HPDE6-E6E7 (cell line): ENCODE measurements at regions not wholly inside any gene's neighbourhood (a gene's known extent, or its start where the extent isn't known, plus 50 kb on each side); places are given as distances from the start of the nearest gene placed in this dataset.
A peak's percentile ranks its signal among the peaks of the same experiment; 100 is the strongest.

Source experiments
- DNase-seq: peaks from one replicate; pipeline ENCODE4 v3.0.0; 2011; ENCODE audit warnings: missing footprints; ENCODE audit errors: extremely low spot score

DNA sequence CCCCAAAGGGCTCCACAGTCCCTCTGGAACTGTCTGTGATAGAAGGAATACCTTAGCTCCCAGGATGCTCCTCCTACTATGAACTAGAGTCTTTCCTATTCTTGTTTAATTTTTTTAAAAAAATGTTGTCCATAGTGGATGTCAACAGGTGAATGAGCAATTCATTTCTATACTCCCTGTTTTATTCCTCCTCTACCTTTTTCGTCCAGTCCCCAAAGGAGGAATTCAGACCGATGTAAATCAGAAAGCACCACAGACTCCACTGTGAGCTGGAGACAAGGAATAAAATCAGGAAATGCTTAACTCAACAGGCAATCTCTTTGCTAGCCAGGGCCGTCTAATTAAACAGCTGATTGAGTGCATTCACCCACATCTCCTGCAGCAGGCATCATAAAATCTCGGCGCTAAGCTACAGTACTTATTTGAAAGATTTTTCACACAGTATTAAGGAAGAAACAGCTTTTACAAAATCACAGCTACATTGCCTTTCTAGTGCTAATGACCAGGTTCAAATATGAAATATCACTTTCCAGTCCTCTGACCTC lies 381.6 kb downstream of the SIPA1L2 start:
- DNase-seq, result no peak

DNA sequence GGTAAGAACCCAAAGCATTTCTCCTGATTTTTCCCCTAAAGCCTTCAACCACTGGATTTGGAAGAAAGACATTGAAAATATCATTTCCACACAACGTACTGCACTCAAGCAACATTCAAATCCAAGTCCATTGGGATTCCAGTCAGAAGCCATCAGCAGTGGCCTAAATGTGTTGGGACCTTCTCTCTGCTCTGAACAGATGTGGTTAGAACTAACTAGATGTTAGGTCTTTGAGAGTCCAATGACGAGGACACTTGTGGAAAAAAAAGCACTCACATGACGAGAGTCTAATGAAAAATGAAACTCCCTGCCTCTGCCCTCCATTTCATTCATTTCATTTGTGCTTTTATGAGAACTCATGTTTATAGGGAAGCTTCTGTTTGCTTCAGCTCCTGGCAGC lies 382.3 kb downstream of the SIPA1L2 start:
- DNase-seq, result no peak

DNA sequence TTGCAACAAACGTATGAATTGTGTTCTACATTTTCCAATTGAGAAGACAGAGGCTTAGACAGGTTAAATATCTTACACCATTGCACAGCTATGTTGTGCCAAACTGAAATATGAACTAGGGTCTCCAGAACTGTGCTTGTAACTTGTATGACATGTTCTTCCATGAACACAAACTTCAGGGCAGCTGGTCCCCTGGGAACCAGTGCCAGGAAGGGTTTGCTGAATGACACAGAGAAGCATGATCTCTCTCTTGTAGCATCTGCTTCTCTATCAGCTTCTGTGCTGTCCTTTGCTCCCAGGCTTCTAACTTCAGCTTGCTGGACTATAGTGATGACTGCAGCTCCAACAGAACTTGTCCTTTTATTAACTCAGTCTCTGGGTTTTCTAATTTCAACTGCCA lies 385.5 kb downstream of the SIPA1L2 start:
- no peak for DNase-seq

DNA sequence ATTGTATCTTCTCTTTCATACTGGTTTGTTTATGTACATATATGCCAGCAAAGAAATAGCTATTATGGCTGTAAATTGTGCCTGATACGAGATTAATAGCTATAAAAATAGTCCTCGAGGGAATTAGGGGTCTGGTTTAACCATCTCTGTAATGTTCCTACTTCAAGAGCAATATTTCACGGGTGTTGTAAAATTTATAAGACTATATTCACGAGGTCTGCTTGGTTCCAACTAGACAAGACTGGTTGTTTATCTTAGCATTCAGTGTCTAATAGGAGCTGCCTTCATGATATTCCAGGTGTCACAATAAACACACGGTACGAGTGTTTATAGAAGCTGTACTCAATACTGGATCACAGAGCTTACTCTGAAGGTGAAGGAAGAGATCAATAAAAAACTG lies 389.9 kb downstream of the SIPA1L2 start:
- DNase-seq, result no peak

DNA sequence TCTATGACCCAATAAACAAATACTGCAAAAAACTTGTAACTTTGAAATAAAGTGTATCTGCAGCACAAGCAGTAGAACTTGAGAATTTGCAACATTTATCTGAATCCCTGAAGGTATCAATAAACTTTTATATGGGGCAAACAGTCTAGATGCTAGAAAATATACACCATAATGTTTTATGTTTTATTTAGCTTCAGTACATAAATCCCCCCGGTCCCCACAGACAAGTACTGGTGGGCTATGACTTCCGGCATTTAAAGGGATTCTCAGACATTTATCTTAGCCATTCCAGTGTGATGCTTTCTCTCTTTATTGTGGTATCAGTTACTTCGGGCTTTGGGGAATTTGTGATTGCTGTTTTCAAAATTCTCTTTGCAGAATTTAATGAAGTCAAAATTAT lies 390.4 kb downstream of the SIPA1L2 start:
- DNase-seq, result no peak

DNA sequence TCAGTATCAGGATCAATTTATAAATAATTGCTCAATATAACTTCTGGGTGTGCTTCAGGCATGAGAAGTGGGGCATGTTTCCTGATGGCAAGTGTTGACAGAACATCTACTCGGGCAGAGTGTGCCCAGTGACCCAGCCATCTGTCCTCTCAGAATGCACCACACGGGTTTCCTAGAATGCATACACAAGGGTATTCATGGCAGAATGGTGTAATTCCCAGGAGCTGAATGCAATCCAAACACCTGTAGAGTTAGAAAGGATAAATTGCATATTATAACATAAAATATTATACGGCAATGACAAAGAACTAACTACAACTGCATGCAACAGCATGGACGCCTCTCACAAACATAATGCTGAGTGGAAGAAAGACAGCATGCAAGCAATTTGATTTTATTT lies 391.9 kb downstream of the SIPA1L2 start:
- DNase-seq, result no peak

DNA sequence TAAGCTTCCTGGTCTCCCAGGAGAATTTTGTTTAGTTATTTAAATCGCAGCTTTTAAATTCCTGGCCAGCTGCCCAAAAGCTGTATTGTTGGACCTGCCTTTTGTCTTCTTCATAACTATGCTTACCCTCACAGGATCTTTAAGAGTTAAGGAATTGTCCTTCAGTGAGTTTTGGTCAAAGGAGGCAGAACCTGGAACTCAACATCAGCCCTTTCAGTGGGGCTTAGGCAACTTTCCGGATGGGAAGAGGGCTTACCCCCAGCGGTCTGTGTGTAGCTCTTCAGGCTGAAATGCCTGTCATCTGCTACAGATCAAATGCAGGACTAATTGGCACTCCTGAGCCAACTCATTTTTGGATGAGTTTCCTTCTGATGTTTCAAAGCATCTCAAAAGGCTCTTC lies 402.6 kb downstream of the SIPA1L2 start:
- no peak for DNase-seq

DNA sequence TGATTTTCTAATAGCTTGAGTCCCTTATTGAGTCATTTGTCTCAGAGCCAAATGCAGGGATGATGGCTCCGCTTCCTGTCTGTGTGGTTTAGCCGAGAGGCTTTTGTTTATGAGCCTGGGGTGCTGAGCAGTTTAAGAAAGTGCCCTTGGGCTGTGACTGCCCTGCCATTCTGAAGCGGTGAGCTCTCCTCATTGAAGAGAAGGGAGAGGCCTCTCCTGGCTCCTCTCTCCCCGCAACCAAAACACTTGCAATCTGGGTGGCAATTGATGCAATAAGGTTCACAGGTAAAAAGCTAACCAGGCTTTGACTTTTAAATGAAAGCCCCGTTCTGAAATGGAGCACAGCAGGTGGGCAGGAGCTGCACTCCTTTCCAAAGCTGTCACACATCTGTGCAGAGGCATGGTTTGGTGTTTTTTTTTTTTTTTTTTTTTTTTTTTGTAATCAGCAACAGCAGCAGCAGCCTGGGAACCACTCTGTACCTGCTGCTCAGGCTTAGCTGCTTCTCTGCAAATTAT lies 403.7 kb downstream of the SIPA1L2 start:
- peak; percentile 2 for DNase-seq

DNA sequence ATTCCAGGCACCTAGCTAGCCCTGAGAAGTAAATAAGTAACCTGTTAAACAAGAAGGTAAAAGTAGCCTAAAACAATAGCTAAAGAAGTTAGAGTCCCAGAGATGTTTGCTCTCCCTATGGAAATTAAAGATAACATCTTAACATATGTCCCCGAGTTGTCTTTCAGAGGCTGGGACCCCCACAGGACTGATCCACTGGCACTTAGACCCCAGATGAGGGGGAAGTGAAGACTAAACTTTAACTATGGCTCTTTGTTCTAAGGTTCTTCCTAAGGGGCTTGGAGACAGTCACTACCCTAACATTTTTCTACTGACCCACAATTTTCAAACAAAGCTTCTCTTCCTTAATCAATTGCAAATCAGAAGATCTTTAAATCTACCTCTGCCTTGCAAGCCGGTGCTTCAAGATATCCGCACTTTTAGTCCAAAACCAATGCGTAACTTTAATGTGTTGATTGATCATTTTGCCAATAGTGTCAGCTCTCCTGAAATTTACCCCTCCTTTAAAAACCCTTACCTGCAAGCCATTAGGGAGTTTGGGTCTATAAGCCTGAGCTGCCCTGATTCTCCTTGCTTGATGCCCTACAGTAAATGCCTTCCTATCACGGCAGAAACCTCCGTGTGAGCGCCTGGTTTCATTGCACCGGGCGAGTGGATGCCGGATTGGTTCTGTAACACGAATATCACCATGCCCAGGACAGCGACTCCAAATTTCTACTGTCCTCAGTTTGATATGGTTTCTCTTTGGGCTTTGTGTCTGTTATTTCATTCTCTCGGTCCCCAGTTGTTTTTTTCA lies 404.4 kb downstream of the SIPA1L2 start:
- DNase-seq, result no peak

DNA sequence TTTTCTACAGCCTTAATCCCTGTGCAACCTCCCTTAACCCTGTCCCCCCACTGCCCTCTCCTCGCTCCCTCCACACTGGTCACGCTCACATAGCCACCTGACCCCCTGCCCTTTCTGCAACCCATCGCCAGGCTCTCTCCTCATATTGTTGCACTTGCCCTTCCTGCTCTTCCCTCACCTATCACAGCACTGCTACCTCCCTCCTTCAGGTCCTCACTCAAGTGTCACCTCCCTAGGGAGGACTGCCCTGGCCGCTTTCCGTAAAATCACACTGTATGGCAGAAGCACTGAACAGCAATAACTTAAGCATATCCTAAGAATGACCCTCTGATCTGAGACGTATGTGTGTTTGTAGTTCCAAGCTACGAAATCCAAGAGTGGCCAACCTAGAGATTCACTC lies 406.0 kb downstream of the SIPA1L2 start:
- no peak for DNase-seq

DNA sequence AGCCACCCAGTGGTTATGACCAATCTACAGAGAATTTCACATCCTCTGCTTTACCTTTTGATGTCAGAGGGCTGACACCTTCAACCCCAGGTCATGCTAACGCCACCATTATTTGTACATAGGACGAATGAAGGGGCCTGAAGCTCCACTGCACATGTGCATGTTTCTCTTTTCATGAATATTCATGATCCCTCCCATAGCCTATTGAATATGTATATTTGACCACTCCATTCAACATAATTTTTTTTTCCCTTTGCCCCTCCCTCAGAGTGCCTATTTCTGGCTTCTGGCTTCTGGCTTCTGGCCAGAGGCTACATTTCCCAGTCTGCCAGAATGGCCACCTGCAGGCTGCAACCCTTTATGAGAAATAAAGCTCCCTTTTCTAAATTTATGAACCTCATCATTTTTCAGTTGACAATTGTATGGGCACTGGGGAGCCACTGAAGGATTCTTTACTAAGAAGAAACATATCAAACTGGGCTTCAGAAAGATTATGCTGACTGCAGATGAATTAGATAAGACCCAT lies 406.7 kb downstream of the SIPA1L2 start:
- DNase-seq, result no peak

DNA sequence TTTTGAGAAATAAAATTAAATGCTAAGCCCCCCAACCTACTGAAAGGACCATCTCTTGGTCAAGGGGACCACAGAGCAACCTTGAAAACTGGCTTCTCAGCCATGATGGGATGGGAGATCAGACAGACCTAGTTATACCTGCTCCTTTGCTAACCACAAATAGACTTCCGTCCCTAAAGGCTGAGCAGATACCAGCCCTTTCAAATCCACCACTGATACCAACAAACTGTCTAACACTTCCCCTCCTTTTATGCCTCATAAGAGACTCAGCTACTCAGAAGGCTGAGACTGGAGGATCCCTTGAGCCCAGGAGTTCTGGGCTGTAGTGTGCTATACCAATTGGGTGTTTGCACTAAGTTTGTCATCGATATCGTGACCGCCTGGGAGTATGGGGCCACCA lies 407.3 kb downstream of the SIPA1L2 start:
- DNase-seq, result no peak

DNA sequence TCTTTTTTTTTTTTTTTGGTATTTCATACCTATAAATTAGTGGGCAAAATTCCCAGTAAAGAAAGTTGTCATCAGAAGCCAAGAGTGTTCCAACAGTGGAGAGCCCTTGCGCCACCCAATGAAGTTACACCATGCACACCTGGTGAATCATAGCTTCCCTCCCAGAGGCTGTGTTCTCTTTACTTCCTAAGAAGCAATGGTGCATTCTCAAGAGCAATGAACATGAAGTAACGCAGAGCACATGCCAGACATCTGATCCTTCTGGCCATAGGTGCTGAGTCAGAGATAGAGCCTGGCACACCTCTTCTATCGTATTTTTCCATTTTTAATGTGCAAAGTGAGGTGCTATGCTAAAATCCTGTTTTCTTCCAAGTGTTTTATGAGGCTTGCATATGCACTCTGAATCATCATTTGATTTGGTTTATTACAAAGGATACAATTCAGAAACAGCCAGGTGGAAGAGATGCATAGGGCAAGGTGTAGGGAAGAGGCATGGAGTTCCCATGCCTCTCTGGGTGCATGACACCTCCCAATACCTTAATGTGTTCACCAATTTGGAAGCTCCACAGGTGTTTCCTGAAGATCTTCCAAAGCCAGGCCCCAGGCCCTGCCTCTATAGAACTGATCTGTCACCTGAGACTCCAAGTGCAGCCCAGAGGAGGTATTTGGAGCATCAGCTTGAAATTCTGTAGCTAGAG lies 408.0 kb downstream of the SIPA1L2 start:
- peak; percentile 68 for DNase-seq

DNA sequence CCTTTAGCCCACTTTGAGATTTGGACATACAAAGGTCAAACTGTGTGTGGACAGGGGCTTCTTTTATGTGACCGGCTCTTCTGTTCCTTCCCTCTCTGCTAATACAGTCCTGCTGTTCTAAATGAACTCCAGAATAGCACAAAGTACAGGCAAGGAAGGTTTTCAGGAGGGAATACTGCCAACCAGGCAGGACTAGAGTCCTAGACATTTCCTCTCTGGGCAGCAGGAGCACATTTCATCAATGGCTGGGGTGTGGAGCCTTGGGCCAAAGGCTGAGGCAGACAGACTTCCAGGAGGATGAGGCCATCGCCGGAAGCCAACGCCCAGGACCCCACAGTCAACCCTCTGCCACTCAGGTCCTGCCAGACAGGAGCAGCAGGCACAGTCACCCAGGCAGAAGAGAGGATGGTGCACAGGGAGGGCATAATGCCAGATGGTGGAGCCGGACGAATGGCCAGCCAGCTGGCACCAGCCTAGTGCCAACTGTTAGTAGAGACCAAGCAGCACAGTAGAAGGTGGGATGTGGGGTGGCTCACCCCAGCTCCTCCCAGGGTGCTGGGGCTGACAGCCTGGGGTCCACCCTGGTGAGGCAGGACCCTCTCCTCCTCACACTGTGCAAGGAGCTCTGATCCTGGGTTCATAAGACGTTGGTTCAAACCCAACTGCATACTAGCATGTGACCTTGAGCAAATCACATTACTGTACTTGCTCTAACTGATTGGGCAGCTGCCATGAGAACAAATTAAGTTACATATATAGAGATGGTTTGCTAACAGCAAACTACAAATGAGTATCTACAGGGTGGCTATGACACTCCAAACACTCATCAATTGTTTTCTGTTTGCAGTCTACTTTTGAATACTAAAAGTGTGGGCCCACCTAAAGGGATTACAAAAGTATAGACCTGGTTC lies 410.7 kb downstream of the SIPA1L2 start:
- DNase-seq, result no peak

DNA sequence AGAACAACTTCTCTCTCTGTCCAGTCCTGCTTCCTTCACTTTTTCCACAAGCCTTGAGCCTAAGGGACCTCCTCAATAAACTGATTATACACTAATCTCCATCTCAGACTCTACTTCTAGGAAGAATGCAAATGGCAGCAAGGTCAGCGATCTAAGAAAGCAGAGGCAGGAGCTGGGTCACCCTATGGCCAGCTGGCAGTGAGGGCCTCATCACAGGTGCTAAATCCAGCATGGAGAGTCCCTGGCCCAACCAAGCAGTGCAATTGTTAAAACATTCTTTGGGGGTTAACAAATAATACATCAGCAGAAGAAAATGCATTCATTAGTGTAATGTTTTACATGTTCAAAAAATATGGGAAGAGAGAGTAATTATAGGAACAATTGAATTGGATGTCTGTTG lies 416.0 kb downstream of the SIPA1L2 start:
- no peak for DNase-seq

DNA sequence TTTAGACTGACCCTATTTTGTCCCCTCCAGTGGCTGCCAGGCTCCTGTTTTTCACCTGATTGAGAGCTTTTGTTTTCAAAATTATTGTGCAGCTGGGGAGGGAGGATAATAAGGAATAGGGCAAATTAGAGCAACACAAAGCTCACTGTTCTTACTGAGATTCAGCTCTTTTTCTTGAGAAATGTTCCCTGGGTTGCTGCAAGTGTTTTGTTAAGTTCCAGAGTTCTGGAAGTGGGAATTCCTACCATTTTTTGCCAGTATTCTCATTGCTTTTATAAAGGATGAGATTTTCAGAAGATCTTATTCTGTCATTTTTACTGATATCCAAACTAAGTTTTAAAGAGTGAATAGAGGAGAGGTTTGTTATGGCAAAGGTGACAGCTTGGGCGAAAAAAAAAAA lies 417.7 kb downstream of the SIPA1L2 start:
- DNase-seq, result no peak

DNA sequence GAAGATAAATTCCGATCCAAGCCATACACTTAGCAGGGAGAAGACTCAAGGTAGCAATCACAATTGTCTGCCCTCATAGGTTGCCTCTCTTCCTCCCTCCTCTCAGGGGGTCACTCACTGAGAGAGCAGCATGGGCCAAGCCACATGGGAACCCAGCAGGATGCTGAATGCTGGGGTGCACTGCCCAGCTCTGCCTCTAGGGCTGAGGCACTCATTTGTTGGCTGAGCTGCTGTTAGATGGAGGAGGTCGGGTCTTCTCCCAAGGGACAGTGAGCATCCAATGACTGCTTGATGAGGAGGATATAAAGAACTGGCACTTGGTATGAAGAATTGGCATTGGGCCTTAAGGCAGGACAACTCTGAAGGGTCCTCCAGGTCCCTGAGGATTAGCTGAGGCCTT lies 418.8 kb downstream of the SIPA1L2 start:
- DNase-seq, result no peak

DNA sequence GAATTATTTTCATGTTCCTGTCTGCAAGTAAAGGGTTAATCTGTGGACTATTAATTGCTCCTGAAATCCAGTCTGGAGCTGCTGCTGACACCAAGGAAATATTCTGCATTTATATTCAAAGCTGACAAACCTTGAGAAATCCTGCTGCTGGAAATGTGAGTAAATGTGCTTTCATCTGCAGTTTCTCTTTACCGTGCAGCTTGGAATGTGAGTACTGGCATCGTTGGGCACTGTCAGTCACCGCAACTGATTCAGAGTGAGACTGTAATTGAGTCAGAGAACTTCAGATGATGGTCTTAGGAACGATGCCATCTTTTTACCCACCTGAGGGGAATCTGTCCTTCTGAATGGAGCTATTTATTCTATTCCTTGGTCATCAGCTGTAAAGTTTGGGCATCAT lies 420.6 kb downstream of the SIPA1L2 start:
- DNase-seq, result no peak

DNA sequence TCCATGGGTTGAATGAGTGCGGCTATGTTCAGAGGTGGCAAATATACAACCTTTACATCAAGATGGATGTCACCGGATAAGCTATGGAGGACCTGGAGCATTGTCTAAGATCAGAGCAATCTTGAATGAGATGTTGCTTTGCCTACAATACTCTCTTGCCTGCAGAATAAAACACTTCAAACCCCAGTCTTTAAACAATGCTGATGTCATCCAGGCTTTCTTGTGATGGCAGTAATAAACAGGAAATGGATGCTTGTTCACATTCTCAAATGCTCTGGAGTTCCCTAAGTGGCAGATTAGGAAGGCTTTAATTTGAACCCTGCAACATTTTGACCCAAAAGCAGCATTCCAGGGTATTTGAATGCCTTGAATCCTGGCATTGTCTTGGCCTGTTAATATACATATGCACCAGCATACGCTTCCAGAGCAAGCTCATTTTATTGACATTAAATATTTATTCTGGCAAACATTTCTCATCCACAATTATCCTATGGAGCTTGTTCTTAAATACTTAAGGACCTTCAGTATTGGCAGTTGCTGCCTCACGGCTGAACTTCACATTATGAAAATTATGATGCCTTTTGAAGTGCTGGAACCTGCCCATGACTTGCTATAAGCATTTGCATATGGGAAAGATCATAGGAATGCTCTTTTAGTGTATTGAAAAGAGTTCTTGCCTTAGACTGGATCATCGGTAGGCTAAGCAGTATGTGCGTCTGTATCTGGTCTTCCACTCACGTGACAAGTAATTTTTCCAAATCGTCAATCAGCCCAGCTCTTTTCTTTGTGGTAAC lies 422.7 kb downstream of the SIPA1L2 start:
- no peak for DNase-seq

DNA sequence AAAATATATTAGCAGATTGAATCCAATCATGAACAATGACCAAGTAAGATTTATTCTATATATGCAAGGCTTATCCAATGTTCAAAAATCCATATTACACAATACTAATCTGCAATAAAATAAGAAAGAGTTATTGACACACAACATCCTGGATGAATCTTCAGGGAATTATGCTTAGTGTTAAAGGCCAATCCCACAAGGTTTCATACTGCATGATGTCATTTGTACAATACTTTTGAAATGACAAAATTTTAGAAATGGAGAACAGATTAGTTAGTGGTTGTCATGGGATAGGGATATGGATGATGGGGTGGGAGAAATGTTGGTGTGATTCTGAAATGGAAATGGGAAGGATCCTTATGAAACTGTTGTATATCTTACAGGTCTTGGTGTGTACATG lies 425.7 kb downstream of the SIPA1L2 start:
- no peak for DNase-seq

DNA sequence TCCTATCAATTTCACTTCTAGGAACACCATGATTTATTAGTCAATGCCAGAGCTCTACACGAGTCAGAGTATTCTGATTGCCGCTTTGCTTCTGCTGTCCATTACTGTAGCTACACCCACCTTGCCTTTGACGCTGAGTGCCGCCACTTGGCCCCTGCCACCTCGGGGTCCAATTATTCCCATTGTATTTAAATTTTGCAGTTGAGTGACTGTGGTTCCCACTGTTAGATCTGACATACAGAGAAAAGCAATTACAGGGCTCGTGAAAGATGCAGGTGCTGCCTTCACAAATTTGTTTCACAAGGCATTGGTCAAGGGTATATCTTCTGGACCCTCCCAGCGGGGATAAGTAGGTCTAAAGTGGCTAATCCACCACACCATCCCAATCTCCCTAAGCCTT lies 428.9 kb downstream of the SIPA1L2 start:
- no peak for DNase-seq
